HG03439 (cell line): ENCODE measurements at regions not wholly inside any gene's neighbourhood (a gene's known extent, or its start where the extent isn't known, plus 50 kb on each side); places are given as distances from the start of the nearest gene placed in this dataset.
"Not testable (repeated sequence)": the region's sequence is repeated elsewhere in the genome, so short reads cannot be mapped to it uniquely, and the experiment has no call there.

ENCODE experiments used
- ATAC-seq: cut with Tn5 transposase; IDR thresholded peaks from one replicate; pipeline ENCODE4 v1.9.1; 2021; ENCODE audit warnings: mild to moderate bottlenecking, moderate library complexity; ENCODE audit not compliant: unreplicated experiment

DNA sequence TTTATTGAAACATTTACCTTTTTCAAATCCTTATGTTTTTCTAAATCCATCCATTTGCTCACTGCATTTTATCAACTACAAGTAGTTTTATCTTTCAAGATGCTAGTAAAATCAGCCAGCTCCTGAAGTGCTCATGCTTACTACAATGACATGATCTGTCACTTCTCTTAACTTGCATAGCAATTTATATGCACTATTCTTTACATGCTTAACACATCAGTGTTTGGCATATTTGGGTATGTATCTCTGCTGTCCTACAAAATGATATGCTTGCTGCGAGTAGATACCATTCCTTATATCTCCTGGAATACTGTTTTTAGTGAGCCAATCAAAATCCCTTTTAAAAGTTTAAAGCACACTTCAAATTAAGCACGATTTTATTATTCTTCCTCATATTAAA is 2726.8 kb downstream of the PCDH7 start:
- ATAC-seq, result no peak

DNA sequence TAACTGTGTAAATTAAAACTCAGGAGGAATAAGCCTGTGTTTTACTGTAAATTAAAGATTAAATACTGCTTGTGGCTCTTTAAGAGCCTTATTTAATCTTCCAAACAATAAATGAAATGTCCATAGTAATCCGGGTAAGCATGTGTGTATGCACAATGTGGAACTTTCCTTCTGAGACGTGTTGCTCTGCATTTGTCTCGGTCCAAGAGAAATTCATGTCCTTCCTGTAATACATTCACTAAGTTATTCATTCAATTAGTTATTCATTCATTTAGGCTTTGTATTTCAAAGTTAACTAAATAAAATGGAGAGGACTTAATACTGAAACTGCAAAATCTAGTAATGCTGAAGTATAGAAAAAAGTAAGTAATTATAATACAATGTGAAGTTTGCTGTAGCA is 2728.8 kb downstream of the PCDH7 start:
- ATAC-seq, result no peak

DNA sequence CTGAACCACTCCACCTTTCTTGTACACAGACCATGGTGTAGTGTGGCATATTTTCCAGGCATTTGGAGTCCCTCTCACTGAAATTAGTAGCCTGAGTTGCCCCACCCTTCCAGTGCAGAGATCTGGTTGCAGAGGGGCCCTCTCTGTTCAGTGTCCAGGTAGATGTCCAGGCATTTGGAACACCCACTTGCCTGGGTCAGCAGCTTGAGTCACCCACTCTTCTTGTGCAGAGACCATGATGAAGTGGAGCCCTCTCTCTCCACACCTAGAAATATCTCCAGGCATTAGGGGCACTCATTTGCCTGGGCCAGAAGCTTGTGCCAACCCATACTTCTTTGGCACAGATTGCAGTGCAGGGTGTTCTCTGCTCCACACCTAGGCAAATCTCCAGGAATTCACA is 2733.3 kb downstream of the PCDH7 start:
- ATAC-seq, result no peak

DNA sequence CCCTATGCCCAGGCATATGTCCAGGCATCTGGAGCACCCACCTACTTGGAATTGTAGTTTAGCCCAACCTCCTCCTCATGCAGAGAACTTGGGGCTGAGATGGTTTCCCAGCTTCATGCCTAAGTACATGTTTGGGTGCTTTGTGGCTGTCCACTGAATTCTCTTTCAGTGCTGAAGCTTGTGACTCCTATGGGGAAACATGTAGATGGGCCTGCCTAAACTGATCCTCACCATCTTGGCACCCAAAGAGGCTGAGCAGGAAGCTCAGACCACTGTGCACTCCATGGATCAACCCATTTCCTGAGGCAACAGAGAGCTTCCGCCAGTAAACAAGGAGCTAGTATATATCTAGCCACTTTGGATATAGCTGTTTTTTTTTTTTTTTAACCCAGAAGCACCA is 2733.7 kb downstream of the PCDH7 start:
- no peak for ATAC-seq

DNA sequence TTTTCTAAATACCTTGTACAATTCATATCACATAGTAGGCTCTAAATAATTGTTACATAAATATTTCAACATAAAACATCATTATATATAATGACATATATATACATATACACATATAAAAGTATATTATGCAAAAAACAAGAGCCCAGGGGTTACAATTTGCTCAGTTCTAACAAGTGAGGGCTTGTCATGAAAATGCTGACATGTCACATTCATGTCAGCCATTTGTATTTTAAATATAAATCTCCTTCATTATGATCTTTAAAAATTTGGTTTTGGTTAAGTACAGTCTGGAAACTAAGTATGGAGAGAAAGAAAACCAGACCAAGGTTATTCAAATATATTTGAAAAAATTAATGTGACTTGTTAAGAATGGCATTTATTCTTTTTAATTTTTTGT is 2745.4 kb downstream of the PCDH7 start:
- ATAC-seq, result no peak

DNA sequence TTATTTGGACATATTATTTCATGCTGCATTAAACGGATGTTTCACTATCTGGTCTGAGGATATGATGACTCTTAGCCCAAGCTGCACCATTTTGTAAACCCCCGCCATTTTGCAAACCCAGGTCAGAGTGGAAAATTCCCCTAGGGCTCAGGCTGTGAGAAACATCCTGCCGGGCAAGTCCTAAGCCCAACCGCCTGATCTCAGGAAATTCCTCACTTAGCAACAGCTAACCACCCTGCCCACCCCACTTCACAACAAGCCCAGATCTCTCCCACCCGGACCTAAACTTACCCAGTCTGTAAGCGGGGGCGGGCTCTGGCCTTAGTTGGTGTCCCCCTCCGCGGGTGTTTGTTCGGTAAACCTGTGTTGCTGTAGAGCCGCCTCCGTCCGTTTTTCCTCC is 2747.1 kb downstream of the PCDH7 start:
- ATAC-seq, result no peak

DNA sequence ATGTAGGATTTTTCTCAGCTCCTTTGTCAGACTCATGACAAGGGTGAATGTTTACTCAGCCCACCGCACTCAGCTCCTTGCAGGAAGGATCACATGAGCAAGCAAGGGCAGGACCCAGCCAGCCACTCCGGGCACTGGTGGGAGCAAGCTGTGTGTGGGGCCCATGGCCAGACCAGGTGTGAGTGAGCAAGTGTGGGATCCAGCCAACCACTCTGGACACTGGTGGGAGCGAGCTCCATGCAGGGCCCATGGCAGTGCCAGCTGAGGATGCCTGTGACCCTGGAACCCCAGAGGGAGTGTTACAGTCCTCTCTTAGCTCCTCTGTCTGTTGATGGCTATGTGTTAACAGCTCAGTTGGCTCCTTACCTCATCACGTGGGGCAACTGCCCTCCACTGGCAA is 2750.6 kb downstream of the PCDH7 start:
- no peak for ATAC-seq

DNA sequence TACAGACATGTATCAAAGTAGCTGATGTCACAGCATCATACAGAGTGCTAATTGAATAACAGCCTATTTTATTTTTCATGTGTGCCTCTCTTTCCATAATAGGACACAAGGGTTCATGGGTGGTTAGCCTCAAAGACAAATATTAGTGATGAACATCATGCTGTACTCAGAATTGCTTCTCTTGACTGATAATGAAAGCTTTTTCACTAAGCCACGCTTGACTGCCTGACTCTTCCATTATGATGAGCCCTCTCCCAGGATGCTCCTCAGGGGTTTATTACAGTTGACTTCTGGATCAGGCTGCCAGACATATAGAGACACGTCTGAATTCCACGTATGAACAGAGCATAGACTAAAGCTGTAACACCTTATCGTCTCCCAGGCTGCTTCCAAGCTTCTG is 2757.5 kb downstream of the PCDH7 start:
- ATAC-seq, result no peak

DNA sequence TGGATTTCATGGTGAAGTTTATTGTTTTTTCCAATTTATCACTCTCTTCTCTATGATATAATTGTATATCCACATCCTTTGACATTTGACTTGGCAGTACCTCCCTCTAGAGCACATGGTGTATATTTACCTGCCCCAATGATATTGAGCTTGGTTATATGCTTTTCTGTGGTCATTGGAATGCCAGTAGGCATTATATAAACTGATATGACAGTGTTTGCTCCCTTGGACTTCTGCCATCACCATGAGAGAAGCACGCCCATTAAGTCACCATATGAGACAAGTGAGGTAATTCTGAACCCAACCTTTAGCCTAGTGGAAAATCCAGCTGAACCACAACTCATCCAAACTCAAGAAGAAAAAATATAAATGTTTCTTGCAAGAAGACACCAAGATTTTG is 2761.5 kb downstream of the ARAP2 start:
- no peak for ATAC-seq

DNA sequence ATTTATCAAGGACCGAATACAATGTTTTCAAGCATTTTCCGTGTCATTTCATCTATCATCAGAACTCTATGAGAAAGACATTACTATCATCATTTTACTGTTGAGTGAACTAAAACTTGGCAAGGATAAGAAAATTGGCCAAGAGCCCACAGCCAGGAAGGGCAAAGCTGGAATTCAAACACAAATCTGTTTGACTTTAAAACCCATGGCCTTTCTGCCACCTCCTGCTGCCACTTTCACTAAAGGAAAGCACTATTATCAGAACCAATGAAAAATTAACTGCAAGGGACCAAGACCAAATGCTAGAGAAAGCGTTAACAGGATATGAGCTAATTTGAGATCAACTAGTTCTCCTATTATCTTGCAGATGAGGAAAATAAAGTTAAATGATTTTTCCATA is 2759.2 kb downstream of the ARAP2 start:
- no peak for ATAC-seq

DNA sequence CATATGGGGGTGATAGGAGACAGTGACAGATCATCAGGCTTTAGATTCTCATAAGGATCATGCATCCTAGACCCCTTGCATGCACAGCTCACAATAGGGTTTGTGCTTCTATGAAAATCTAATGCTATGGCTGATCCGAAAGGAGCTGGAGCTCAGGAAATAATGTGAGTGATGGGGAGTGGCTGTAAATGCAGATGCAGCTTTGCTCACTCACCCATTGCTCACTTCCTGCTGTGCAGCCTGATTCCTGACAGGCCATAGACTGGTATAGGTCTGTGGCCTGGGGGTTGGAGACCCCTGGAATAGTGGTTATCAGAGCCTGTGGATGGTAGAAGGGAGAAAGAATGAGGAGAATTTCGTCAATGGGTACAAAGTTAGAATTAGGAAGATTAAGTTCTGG is 2751.1 kb downstream of the ARAP2 start:
- ATAC-seq, result no peak

DNA sequence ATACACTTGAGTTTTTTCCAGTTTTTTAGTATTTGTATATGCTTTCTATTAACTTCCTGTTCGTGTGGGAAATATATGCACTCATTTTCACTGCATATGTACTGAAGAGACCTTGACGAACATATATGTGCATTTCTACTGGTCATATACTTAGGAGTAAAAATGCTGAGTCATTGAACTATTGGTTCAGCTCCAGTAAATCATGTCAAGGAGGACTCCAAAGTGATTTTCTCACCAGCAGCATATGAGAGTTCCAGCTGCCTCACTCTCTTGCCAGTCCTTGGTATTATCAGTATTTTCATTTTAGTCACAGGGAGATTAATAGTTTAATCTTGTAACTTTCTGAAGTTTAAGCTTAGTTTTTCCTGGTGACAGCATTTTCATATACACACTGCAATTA is 2750.2 kb downstream of the ARAP2 start:
- ATAC-seq, result no peak

DNA sequence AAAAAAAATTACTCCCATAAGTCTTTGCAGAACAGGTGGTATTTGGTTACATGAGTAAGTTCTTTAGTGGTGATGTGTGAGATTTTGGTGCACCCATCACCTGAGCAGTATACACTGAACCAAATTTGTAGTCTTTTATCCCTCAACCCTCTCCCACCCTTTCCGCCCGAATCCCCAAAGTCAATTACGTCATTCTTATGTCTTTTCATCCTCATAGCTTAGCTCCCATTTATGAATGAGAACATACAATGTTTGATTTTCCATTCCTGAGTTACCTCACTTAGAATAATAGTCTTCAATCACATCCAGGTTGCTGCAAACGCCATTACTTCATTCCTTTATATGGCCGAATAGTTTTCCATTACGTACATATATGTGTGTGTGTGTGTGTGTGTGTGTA is 2742.7 kb downstream of the ARAP2 start:
- ATAC-seq, result not testable (repeated sequence)

DNA sequence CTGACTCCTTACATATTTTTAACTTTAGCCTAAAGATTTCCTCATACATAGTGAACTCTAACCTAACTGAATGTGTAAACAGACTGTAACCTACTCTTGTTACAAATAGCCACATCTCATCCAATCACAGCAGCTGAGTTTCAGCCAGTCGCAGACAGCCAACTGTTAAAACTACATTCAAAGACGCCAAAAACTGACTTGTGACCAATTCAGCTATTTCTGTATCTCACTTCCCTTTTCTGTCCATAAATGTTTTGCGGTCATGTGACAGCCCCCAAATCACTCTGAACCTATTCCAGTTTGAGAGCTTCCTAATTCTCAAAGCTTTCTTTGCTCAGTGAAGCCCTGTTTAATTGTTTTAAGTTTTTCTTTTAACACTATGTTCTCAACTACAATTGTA is 2731.9 kb downstream of the ARAP2 start:
- no peak for ATAC-seq

DNA sequence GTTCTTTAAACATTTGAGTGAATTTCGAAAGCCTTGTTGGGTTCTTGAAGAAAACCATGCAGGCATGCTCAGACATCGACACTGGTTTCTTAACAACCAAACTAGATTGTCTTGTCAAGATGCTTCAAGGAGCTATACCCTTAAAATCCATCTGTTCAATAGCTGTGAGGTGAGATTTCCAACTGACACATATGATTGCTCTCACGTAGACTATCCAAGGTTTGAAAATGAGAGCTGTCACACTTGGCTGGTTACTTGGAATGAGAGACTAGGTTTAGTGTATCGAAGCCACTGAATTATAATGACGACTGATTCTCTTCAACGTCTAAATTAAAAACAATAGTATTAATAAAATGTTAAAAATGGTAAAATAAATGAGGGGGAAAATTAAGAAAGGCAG is 2725.5 kb downstream of the ARAP2 start:
- ATAC-seq, result no peak

DNA sequence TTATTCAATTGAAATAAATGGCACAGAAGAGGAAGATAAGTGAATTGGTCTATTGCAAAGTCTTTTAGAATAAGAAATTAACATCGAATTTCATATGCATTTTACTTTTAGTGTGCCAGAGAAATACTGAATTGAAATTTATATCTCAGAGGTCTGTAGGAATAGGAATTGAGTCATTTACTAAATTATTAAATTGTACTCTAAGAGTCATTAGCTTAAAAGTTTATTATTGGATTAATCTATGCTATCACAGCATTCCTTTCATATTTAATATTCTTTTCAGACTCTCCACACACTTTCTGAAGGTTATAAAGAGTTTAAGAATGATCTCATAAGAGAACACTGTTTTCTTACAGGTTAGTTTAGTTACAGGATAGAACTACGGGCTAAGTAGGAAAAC is 2711.5 kb downstream of the ARAP2 start:
- ATAC-seq, result no peak

DNA sequence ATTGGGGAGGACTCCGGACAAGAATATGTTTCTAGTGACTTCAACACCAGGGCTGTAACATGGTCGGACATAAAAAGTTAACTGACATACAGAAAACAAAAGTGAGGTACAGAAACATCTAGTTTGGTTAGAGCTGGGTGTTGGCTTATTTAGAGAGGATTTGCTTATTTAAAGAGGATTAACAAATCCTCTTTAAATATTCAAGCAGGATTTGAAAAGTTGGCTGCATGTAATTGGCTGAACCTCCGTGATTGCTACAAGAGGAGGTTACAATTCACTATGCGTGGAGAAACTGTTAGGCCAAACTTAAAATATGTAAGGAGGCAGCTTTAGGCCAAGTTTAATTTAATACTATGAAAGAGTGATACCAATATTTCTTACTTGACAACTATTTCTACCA is 2707.4 kb downstream of the ARAP2 start:
- no peak for ATAC-seq

DNA sequence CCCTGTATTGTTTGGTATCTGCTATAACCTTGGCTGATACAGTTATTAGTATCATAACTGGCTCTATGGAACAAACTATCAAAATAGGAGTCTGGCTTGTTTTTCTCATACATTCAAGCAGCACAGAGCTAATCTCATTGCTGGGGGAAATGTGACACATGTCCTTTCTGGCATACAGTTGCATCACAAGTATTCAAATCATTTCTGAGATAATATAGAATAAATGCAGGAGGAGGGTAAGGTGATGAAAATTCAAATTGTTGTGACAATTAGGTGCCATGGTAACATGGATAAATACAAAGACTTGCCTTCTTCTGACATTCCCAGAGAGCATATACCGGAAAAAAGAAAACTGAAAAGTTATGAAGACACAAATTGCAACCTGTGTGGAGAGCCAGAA is 2706.8 kb downstream of the ARAP2 start:
- no peak for ATAC-seq

DNA sequence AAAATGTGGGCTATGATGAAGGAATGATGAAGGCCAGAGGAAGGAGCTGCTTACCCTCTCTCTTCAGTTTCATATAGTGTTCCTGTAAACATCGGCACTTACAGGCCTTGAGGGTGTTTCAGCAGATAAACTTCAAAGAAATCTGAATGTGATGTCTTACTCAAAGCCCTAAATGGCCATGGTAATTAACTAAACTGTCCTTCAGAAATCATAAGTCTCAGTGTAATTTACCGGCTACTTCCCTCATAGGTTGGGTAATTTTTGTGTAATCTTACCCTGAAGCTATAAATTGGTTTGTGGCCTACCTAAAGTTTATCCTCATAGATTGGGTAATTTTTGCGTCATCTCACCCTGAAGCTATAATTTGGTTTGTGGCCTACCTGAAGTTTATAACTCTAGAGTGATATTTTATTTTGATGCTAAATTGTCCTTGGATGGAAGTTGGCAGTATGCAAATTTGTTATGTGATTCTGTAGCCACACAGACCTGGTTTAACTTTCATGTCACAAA is 2700.3 kb downstream of the ARAP2 start:
- no peak for ATAC-seq

DNA sequence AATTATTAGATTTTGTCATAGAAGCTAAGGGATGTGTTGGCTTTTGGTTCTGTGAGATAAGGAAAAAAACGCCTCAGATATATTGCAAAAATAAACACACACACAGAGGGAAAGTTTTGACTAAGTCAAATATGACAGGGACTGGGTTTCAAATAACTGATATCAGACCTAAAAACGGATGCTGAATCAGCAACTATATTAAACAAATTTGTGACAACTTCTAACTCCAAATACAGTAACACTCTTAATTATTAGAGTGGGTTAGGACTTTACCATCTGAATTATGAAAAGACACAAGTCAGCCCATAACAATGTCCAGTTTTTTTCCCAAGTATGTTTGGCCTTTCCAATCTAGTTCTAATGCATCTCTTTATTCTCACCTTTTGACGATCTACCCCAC is 2693.1 kb downstream of the ARAP2 start:
- no peak for ATAC-seq

DNA sequence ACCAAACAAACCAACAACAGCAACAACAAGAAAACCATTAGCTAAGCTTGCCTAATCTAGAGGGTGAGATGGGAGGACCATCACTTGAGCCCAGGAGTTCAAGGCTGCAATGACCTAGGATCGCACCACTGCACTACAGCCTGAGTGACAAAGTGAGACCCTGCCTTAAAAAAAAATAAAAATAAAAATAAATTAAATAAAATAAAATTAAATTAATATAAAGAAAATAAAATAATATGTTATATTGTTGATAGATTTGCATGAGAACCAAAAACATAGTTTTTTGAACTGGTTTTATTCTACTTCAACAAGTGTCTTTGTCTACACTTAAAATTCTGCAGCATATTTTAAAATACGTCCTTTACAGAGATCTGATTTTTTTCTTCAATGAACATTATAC is 2683.1 kb downstream of the ARAP2 start:
- no peak for ATAC-seq

DNA sequence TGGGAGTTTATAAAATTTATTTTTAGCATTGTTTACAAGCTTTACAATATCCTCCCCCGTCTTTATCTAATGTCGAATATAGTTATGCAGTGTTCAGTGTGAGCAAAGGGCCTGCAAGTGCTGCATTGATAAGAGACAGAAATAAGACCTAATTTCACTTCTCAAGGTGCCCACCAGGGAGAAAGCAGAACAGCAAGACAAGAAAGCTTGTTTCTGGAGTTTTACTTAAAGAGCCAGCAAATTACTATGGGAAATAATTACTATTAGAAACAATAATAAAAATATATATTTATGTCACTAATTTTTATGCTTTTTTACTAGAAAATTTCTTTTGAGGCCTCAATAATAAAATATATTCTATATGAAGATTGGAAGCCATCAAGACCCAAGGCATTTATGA is 2677.7 kb downstream of the ARAP2 start:
- ATAC-seq, result no peak

DNA sequence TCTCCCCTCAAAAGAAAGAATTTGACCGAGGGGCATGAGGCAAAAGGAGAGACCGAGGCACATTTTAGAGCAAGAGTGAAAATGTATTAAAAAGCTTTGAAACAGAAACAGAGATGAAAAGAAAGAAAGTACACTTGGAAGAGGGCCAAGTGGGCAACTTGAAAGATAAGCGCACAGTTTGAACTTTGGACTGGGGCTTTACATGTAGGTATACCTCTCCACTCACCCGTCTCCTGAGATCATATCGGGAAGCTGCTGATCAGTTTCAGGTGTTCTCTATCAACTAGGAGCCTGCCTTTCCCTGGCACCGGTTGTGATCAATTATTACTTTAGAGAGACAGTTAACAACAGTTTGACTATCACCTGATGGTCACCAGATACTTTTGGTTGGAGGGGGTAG is 2666.5 kb downstream of the ARAP2 start:
- no peak for ATAC-seq

DNA sequence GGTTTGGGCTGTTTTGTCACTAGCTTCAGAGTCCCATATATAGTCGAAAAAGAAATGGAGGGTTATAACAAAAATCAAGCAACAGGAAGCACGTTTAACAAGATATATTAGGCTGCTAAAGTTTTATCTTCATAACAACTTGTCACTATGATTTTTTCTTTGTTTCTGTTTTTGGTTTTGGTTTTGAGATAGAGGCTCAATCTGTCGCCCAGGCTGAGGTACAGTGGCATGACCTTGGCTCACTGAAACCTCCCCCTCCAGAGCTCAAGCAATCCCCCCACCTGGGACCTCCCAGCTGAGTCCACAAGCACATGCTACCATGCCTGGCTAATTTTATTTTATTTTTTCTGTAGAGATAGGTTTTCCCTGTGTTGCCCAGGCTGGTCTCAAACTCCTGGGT is 2664.4 kb downstream of the ARAP2 start:
- ATAC-seq, result no peak
